NK-92 treated with Interleukin-12 subunit alpha and Interleukin-12 subunit beta, amount 100 ng/mL, for 24 hours (cell line): ENCODE measurements at regions not wholly inside any gene's neighbourhood (a gene's known extent, or its start where the extent isn't known, plus 50 kb on each side); places are given as distances from the start of the nearest gene placed in this dataset.
"Not testable (repeated sequence)": the region's sequence is repeated elsewhere in the genome, so short reads cannot be mapped to it uniquely, and the experiment has no call there.

Source experiments
- DNase-seq: peaks from one replicate; lab custom pipeline; 2025; lab: John Stamatoyannopoulos, UW

- no peak for DNase-seq
Measured at GRCh38 chr6:163876391-163876790, 461.9 kb downstream of the QKI start.

DNA sequence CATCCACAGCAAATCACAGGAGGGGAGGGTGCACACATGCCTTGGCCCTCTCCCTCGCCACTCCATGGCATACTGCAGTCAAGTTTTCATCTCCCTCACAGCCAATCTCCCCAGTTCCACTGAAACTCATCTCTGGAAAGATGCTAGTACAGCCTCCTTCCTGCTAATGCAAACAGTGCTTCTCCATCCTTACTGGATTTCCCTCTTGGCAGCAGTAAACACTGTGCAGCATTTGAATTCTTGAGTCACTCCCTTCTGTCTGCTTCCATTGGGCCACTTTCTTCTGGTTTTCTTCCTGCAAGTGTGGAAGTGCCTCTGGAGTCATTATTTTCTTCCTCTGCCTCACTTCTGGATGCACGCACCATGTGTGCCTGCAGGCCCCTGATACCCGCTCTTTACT is 460.3 kb downstream of the QKI start:
- no peak for DNase-seq

- no peak for DNase-seq
Measured at GRCh38 chr6:163872335-163872734, 457.8 kb downstream of the QKI start.

DNA sequence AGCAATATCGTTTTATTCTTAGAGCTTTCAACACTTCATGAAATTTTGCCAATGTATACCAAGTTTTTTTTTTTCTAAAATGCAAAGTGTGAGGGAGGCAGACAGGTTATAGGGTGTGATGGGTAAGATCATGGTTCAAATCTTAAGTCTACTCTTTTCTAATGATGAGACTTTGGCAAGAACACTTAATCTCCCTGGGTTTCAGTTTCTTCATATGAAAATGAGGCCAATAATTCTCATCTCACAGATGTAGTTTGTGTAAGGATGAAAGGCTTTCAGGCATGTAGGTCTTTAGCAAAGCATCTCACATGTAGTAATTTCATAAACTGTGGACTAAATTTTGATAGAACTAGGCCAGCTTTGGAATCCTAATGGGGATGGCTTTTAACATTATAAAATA is 457.1 kb downstream of the QKI start:
- DNase-seq: no peak

GRCh38 chr6:163867518-163868292 is 453.2 kb downstream of the QKI start:
- DNase-seq: no peak

DNA sequence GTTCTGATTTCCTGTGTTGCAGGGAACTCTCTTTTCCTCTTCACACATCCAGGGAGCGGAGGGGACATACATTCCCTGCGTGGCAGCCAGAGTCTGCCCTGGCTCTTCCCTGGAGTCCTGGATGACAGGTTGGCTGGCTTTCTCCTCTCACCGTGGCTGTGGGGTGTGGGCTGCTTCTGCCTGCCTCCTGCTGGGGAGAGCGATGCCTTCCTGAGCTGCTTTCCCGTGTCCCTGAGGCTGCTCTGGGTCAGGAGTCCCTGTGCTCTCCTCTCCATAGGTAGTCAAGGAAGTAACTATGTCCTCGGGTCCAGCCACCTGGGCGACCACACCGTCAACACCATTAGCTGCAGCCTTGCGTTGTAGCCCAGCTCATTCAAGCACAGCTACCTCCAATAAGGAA is 451.7 kb downstream of the QKI start:
- DNase-seq: no peak

DNA sequence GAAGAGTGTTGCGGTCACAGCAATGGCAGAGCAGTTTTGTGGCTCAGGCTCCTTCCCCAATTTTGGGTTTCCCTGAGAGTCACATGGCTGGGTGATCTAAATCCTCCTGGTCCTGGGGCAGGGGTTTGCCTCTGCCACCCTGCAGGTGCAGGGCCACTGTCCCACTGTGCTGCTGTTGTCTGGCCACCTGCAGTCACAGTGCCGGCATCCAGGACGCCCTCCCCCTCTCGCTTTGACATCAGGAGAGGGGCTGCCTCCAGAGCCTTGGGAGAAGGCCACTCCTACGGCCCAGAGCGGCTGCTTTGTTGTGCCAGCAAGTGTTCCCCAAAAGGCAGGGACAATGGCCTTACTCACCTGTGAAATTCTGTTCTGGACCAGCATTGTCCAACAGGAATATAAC is 449.0 kb downstream of the QKI start:
- no peak for DNase-seq

DNA sequence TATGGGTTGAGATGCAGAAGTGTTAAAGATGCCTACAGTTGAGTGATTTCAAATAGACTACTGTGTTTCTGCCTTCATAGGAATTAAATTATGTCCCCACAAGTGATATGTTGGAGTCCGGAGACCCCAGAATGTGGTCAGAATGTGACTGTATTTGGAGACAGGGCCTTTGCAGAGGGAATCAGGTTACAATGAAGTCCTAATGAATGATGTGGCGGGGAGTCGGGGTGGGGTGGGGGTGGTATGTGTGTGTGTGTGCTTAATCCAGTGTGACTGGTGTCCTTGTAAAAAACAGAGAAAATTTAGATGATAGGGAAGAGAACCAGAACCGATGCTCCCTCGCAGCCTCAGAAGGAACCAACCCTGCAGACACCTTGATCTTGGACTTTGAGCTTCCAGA is 448.2 kb downstream of the QKI start:
- no peak for DNase-seq

- no peak for DNase-seq
Measured at GRCh38 chr6:163861627-163862026, 447.1 kb downstream of the QKI start.

- DNase-seq: no peak
Measured at GRCh38 chr6:163860287-163861081, 446.0 kb downstream of the QKI start.

- DNase-seq: not testable (repeated sequence)
Measured at GRCh38 chr6:163858870-163859269, 444.4 kb downstream of the QKI start.

- no peak for DNase-seq
Measured at GRCh38 chr6:163857421-163857820, 442.9 kb downstream of the QKI start.

GRCh38 chr6:163850874-163851273 is 436.4 kb downstream of the QKI start:
- no peak for DNase-seq

DNA sequence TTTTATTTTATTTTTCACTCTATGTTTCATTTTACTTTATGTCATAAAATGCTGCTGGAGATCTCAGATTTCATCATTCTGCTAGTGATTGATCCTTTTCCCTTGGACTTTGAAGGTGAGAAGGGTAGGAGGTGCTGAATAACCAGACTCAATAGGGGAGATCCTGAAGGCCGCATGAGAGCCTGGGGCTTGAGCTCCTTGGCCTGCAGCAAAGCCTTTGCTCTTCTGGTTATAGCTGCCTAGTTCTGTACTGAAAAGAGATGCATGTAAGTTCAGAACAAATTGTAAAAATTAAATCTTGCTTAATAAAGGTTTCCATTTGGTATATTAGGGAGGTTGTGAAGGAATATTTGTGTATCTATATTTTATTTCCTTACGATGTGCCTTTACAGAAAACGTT is 430.2 kb downstream of the QKI start:
- DNase-seq: no peak

DNA sequence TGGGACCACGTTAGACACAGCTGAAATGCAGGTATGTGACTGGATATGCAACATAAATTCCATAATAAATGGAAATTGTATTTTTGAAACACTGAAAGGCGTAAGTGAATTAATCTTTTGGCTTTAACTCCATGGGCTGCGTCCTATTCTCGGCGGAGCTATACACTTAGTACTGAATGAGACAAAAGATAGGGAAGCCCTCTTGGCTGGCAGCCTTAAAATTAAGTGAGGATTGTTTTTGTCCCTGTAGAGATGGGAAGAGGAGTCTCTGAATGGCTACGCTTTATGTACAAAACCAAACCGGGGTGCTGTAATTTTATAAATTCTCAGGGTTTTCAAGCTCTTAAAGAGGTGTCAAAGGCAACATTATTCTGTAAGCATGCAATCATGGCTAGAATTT is 429.8 kb downstream of the QKI start:
- DNase-seq: no peak

- DNase-seq: no peak
Measured at GRCh38 chr6:163843218-163843617, 428.7 kb downstream of the QKI start.

- no peak for DNase-seq
Measured at GRCh38 chr6:163842467-163842866, 427.9 kb downstream of the QKI start.

DNA sequence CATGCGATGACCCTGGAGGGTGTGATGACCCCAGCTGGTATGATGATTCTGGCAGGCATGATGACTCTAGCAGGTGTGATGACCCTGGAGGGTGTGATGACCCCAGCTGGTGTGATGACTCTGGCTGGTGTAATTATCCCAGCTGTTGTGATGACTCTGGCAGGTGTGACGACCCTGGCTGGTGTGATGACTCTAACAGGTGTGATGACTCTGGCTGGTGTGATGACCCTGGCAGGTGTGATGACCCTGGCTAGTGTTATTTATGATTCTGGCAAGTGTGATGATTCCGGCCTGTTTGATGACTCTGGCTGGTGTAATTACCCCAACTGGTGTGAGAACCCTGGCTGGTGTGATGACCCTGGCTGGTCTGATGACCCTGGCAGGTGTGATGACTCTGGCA is 427.2 kb downstream of the QKI start:
- no peak for DNase-seq

DNA sequence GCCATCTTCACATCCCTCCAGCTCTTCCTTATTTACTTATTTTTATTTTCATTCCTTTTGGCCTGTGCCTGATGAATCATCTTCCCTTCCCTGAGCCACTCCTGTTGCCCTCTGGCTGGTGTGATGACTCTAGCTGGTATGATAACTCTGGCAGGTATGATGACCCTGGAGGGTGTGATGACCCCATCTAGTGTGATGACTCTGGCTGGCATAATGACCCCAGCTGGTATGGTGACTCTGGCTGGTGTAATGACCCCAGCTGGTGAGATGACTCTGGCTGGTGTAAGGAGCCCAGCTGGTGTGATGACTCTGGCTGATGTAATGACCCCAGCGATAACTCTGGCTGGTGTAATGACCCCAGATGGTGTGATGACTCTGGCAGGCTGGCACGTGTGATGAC is 426.8 kb downstream of the QKI start:
- no peak for DNase-seq

DNA sequence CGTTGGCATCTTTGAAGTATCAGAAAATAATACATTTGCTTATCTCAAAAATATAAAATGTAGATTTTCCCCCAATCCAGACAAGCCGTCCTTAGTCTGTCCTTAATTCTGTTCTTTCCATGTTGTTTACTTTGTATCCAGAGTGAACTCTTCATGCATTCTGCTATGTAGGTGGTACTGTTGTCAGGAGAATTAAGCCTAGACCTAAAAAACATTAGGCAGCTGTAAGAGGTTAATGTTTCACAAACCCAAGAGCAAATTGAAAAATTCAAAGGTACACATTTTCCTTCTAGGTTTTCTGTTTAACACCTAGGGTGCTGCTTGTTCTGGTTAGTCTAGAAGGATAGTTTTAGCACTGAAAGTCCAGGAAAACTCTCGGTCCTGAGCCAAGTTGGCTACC is 426.4 kb downstream of the QKI start:
- no peak for DNase-seq

DNA sequence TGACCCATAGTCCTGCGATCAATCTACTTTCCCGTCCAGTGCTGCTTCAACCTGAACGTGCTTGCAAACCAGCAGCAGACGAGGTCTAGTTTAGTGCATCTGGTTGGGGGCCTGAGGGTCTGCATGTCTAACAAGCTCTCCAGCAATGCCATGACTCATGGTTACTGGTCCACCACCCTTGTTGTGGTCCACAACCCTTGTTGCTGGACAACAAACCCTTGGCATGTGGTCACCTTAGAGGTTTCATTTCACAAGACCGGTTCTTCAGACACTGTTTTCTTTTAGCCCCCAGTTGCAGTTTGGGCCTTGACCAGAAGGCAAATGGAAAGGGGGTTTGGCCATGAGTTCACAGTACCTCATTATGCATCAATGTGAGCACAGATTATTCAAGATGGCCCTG is 424.8 kb downstream of the QKI start:
- no peak for DNase-seq

GRCh38 chr6:163837691-163838431 is 423.3 kb downstream of the QKI start:
- no peak for DNase-seq
